HCT116 (cell line): ENCODE measurements at regions not wholly inside any gene's neighbourhood (a gene's known extent, or its start where the extent isn't known, plus 50 kb on each side); places are given as distances from the start of the nearest gene placed in this dataset.

Experiments used
- CTCF ChIP-seq, 3 experiments: fragments of 200-600 bp in 1 of 3; sonication (generic) in 1 of 3; IDR thresholded peaks in 2 of 3; conservative IDR thresholded peaks in 1 of 3; 2 replicates each; pipeline ENCODE4 v1.5.1; 2012 to 2017; ENCODE audit warnings: low read depth in 2 of 3, low read length in 2 of 3, antibody characterized with exemption in 1 of 3, borderline replicate concordance in 1 of 3, control low read depth in 1 of 3, mild to moderate bottlenecking in 1 of 3, mixed read lengths in 1 of 3, mixed run types in 1 of 3, moderate library complexity in 1 of 3; ENCODE audit not compliant: insufficient read depth in 1 of 3
- EZH2 ChIP-seq: fragments of 200-600 bp; sonication (generic); IDR thresholded peaks from 2 replicates; pipeline ENCODE4 v1.6.1; 2017; ENCODE audit warnings: antibody characterized with exemption, mixed run types
- RAD21 ChIP-seq: IDR thresholded peaks from 2 replicates; pipeline ENCODE4 v1.6.1; 2012; ENCODE audit warnings: low read depth, mild to moderate bottlenecking

DNA sequence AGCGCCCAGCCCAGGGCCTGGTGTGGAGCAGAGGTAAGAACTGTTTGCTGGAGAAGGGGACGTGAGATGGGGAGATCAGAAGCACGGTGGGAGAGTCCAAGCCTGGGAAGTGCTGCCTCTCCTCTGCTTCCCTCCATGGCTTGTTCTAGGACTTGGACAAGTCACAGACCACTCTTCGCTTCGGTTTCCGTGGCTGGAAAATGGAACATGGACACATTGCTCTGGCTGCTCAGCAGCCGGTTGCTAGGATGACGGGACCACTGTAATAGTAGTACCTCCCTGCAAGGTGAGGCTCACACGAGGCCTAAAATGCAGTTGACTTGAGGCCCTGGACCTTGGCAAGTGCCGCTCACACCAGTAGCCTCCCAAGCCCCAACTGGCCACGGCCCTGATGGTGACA is 175.8 kb upstream of the FSTL4 start:
- TF ChIP-seq RAD21 (no peak), CTCF (IDR thresholded peaks at IDR 0.05 in 2 of 3, conservative IDR thresholded peaks at IDR 0.05 in 1 of 3; ENCODE audit: borderline replicate concordance in 1 of 3, insufficient read depth in 1 of 3, low read depth in 2 of 3, low read length in 2 of 3) (no peak), EZH2 (no peak)
